ENCODE measurements at regions not wholly inside any gene's neighbourhood (a gene's known extent, or its start where the extent isn't known, plus 50 kb on each side); places are given as distances from the start of the nearest gene placed in this dataset.
"Not testable (repeated sequence)": the region's sequence is repeated elsewhere in the genome, so short reads cannot be mapped to it uniquely, and the experiment has no call there.

- DNase-seq = no peak
These were observed 236.0 kb upstream of the POGK start for GRCh38 chr1:166603296-166603695.

GRCh38 chr1:166605137-166605536, 234.1 kb upstream of the POGK start:
- no peak for DNase-seq

GRCh38 chr1:166612886-166613285, 226.4 kb upstream of the POGK start:
- DNase-seq = no peak

GRCh38 chr1:166616206-166616605, 223.1 kb upstream of the POGK start:
- DNase-seq = no peak

GRCh38 chr1:166626711-166627110, 212.6 kb upstream of the POGK start:
- DNase-seq = no peak

- no peak for DNase-seq
These were observed 211.7 kb upstream of the POGK start for GRCh38 chr1:166627558-166627957.

GRCh38 chr1:166628259-166628658, 211.0 kb upstream of the POGK start:
- DNase-seq = no peak

GRCh38 chr1:166629946-166630345, 209.3 kb upstream of the POGK start:
- DNase-seq = no peak

GRCh38 chr1:166630369-166630768, 208.9 kb upstream of the POGK start:
- DNase-seq = no peak

- DNase-seq = no peak
These were observed 201.1 kb upstream of the POGK start for GRCh38 chr1:166638137-166638536.

- not testable (repeated sequence) for DNase-seq
These were observed 182.0 kb upstream of the POGK start for GRCh38 chr1:166657228-166657627.

GRCh38 chr1:166666790-166667189, 172.5 kb upstream of the POGK start:
- not testable (repeated sequence) for DNase-seq

GRCh38 chr1:166667600-166667999, 171.7 kb upstream of the POGK start:
- DNase-seq = not testable (repeated sequence)

- no peak for DNase-seq
These were observed 167.6 kb upstream of the POGK start for GRCh38 chr1:166671627-166672026.

- no peak for DNase-seq
These were observed 165.6 kb upstream of the POGK start for GRCh38 chr1:166673722-166674121.

GRCh38 chr1:166675213-166675612, 164.1 kb upstream of the POGK start:
- no peak for DNase-seq

- no peak for DNase-seq
These were observed 162.3 kb upstream of the POGK start for GRCh38 chr1:166676981-166677380.

- no peak for DNase-seq
These were observed 159.9 kb upstream of the POGK start for GRCh38 chr1:166679369-166679768.

- DNase-seq = no peak
These were observed 156.7 kb upstream of the POGK start for GRCh38 chr1:166682588-166682987.

GRCh38 chr1:166684669-166685068, 154.6 kb upstream of the POGK start:
- DNase-seq = not testable (repeated sequence)

- no peak for DNase-seq
These were observed 154.1 kb upstream of the POGK start for GRCh38 chr1:166685200-166685599.

GRCh38 chr1:166685891-166686290, 153.4 kb upstream of the POGK start:
- not testable (repeated sequence) for DNase-seq

GRCh38 chr1:166690596-166690995, 148.7 kb upstream of the POGK start:
- not testable (repeated sequence) for DNase-seq

GRCh38 chr1:166691476-166691875, 147.8 kb upstream of the POGK start:
- DNase-seq = no peak

Measured in anterior cingulate cortex (tissue), 58 donors.